Activated CD4-positive, alpha-beta T cell treated with anti-CD3 and anti-CD28 coated beads, Interleukin-2, amount 50 U/mL, for 16 hours (primary cell): ENCODE measurements at regions not wholly inside any gene's neighbourhood (a gene's known extent, or its start where the extent isn't known, plus 50 kb on each side); places are given as distances from the start of the nearest gene placed in this dataset.

Experiments used
- DNase-seq: peaks from one replicate; pipeline ENCODE4 v3.0.0-alpha.2; 2020

GRCh38 chr10:59090817-59091622 is 85.4 kb upstream of the PHYHIPL start:
- no peak for DNase-seq

- DNase-seq, result no peak
Measured at GRCh38 chr10:59093461-59093860, 83.0 kb upstream of the PHYHIPL start.

GRCh38 chr10:59096631-59097030 is 79.8 kb upstream of the PHYHIPL start:
- DNase-seq, result no peak

- DNase-seq, result no peak
Measured at GRCh38 chr10:59098387-59098786, 78.1 kb upstream of the PHYHIPL start.

GRCh38 chr10:59098831-59099452 is 77.5 kb upstream of the PHYHIPL start:
- no peak for DNase-seq

GRCh38 chr10:59099481-59099880 is 77.0 kb upstream of the PHYHIPL start:
- no peak for DNase-seq

- no peak for DNase-seq
Measured at GRCh38 chr10:59102394-59102793, 74.0 kb upstream of the PHYHIPL start.

GRCh38 chr10:59104186-59104585 is 72.3 kb upstream of the PHYHIPL start:
- no peak for DNase-seq

- no peak for DNase-seq
Measured at GRCh38 chr10:59106441-59106840, 70.0 kb upstream of the PHYHIPL start.

GRCh38 chr10:59107147-59107546 is 69.3 kb upstream of the PHYHIPL start:
- no peak for DNase-seq

- DNase-seq, result no peak
Measured at GRCh38 chr10:59108296-59108870, 68.1 kb upstream of the PHYHIPL start.

- no peak for DNase-seq
Measured at GRCh38 chr10:59108886-59109288, 67.6 kb upstream of the PHYHIPL start.

GRCh38 chr10:59109826-59110225 is 66.6 kb upstream of the PHYHIPL start:
- DNase-seq, result no peak

- no peak for DNase-seq
Measured at GRCh38 chr10:59124187-59124586, 52.3 kb upstream of the PHYHIPL start.

GRCh38 chr10:59125666-59126065 is 50.8 kb upstream of the PHYHIPL start:
- DNase-seq, result no peak

GRCh38 chr10:59126261-59126660 is 50.2 kb upstream of the PHYHIPL start:
- no peak for DNase-seq
